ENCODE measurements at regions not wholly inside any gene's neighbourhood (a gene's known extent, or its start where the extent isn't known, plus 50 kb on each side); places are given as distances from the start of the nearest gene placed in this dataset.

GRCh38 chr9:118954857-118955256 lies 414.4 kb downstream of the BRINP1 start (continued):
- TF ChIP-seq, protein P1, sequence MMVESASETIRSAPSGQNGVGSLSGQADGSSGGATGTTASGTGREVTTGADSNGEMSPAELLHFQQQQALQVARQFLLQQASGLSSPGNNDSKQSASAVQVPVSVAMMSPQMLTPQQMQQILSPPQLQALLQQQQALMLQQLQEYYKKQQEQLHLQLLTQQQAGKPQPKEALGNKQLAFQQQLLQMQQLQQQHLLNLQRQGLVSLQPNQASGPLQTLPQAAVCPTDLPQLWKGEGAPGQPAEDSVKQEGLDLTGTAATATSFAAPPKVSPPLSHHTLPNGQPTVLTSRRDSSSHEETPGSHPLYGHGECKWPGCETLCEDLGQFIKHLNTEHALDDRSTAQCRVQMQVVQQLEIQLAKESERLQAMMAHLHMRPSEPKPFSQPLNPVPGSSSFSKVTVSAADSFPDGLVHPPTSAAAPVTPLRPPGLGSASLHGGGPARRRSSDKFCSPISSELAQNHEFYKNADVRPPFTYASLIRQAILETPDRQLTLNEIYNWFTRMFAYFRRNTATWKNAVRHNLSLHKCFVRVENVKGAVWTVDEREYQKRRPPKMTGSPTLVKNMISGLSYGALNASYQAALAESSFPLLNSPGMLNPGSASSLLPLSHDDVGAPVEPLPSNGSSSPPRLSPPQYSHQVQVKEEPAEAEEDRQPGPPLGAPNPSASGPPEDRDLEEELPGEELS (CRISPR knock-in tag; IDR thresholded peaks at IDR 0.05): no peak
- TF ChIP-seq, protein P2, sequence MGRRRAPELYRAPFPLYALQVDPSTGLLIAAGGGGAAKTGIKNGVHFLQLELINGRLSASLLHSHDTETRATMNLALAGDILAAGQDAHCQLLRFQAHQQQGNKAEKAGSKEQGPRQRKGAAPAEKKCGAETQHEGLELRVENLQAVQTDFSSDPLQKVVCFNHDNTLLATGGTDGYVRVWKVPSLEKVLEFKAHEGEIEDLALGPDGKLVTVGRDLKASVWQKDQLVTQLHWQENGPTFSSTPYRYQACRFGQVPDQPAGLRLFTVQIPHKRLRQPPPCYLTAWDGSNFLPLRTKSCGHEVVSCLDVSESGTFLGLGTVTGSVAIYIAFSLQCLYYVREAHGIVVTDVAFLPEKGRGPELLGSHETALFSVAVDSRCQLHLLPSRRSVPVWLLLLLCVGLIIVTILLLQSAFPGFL (CRISPR knock-in tag; IDR thresholded peaks at IDR 0.05; ENCODE audit: borderline replicate concordance): no peak
- no peak for TF ChIP-seq JAZF1 (CRISPR knock-in tag; IDR thresholded peaks at IDR 0.05)
- TF ChIP-seq, protein P3, sequence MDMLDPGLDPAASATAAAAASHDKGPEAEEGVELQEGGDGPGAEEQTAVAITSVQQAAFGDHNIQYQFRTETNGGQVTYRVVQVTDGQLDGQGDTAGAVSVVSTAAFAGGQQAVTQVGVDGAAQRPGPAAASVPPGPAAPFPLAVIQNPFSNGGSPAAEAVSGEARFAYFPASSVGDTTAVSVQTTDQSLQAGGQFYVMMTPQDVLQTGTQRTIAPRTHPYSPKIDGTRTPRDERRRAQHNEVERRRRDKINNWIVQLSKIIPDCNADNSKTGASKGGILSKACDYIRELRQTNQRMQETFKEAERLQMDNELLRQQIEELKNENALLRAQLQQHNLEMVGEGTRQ (CRISPR knock-in tag; IDR thresholded peaks at IDR 0.05): no peak
- no peak for TF ChIP-seq ZNF121 (CRISPR knock-in tag; IDR thresholded peaks at IDR 0.05)

- ChIA-PET POLR2A (no interaction called here), CTCF (no interaction called here)
- DNase-seq (ENCODE audit: low spot score) (no peak), ATAC-seq (no peak)
- Mint-ChIP-seq H3K36me3 (no peaks in the 10 kb centered on the region), H3K4me1 (no peaks in the 10 kb centered on the region), H3K9me3 (no peaks in the 10 kb centered on the region), H3K27ac (no peak overlapping the region), H3K27me3 (ENCODE audit: low read depth) (peaks cover 6% of the 10 kb centered on the region), H3K4me3 (no peak overlapping the region)
- TF ChIP-seq ZNF532 (CRISPR knock-in tag; IDR thresholded peaks at IDR 0.05; ENCODE audit: borderline replicate concordance) (no peak), USF1 (CRISPR knock-in tag; IDR thresholded peaks at IDR 0.05) (no peak), ZNF121 (CRISPR knock-in tag; IDR thresholded peaks at IDR 0.05) (no peak), AR (CRISPR knock-in tag; IDR thresholded peaks at IDR 0.05) (no peak), NR3C1 (CRISPR knock-in tag; conservative IDR thresholded peaks at IDR 0.05; ENCODE audit: low read depth) (no peak), IRF2 (CRISPR knock-in tag; IDR thresholded peaks at IDR 0.05; ENCODE audit: borderline replicate concordance, low read depth) (no peak), MAX (CRISPR knock-in tag; IDR thresholded peaks at IDR 0.05) (no peak), ZNF138 (CRISPR knock-in tag; conservative IDR thresholded peaks at IDR 0.05) (no peak), TP53 (CRISPR knock-in tag; IDR thresholded peaks at IDR 0.05) (no peak), MXD4 (CRISPR knock-in tag; IDR thresholded peaks at IDR 0.05; ENCODE audit: borderline replicate concordance) (no peak), ELF4 (CRISPR knock-in tag; IDR thresholded peaks at IDR 0.05; ENCODE audit: low read depth) (no peak), TEAD1 (CRISPR knock-in tag; IDR thresholded peaks at IDR 0.05) (no peak)
- TF ChIP-seq, protein P4, sequence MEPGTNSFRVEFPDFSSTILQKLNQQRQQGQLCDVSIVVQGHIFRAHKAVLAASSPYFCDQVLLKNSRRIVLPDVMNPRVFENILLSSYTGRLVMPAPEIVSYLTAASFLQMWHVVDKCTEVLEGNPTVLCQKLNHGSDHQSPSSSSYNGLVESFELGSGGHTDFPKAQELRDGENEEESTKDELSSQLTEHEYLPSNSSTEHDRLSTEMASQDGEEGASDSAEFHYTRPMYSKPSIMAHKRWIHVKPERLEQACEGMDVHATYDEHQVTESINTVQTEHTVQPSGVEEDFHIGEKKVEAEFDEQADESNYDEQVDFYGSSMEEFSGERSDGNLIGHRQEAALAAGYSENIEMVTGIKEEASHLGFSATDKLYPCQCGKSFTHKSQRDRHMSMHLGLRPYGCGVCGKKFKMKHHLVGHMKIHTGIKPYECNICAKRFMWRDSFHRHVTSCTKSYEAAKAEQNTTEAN (CRISPR knock-in tag; IDR thresholded peaks at IDR 0.05): no peak
- TF ChIP-seq, protein P3 (CRISPR knock-in tag; IDR thresholded peaks at IDR 0.05): no peak
Observed at GRCh38 chr9:118957585-118957984, 411.6 kb downstream of the BRINP1 start.

All from WTC11 (cell line).